ENCODE measurements at regions not wholly inside any gene's neighbourhood (a gene's known extent, or its start where the extent isn't known, plus 50 kb on each side); places are given as distances from the start of the nearest gene placed in this dataset.

- no peak for DNase-seq (ENCODE audit: low spot score in 2 of 2)
- Histone ChIP-seq H3K9me3 (no peaks in the 10 kb centered on the region), H3K4me3 (no peak overlapping the region), H3K36me3 (no peaks in the 10 kb centered on the region), H3K27me3 (no peaks in the 10 kb centered on the region), H3K4me1 (no peaks in the 10 kb centered on the region), H3K27ac (no peak overlapping the region)
- intact Hi-C loops (cut with DNase I): no loop called here
- TF ChIP-seq CTCF (IDR thresholded peaks at IDR 0.05): no peak
These were observed 380.4 kb upstream of the CCDC196 start for GRCh38 chr14:66105815-66106214.

- no peaks in the 10 kb centered on the region for H3K36me3 ChIP-seq
- no peaks in the 10 kb centered on the region for H3K27me3 ChIP-seq
- H3K27ac ChIP-seq: no peak overlapping the region
- H3K4me3 ChIP-seq: no peak overlapping the region
- no peak for DNase-seq (ENCODE audit: low spot score in 2 of 2)
- H3K9me3 ChIP-seq: no peaks in the 10 kb centered on the region
- no peak for TF ChIP-seq CTCF (IDR thresholded peaks at IDR 0.05)
- intact Hi-C loops (cut with DNase I): no loop called here
- no peaks in the 10 kb centered on the region for H3K4me1 ChIP-seq
These were observed 376.7 kb upstream of the CCDC196 start for GRCh38 chr14:66109426-66109825.

GRCh38 chr14:66111891-66112290, 374.3 kb upstream of the CCDC196 start:
- Histone ChIP-seq H3K4me3 (no peak overlapping the region), H3K9me3 (no peaks in the 10 kb centered on the region), H3K36me3 (no peaks in the 10 kb centered on the region), H3K4me1 (no peaks in the 10 kb centered on the region), H3K27me3 (no peaks in the 10 kb centered on the region), H3K27ac (no peak overlapping the region)
- DNase-seq (ENCODE audit: low spot score in 2 of 2): no peak
- intact Hi-C loops (cut with DNase I): no loop called here
- no peak for TF ChIP-seq CTCF (IDR thresholded peaks at IDR 0.05)

- Histone ChIP-seq H3K36me3 (no peaks in the 10 kb centered on the region), H3K27ac (no peak overlapping the region), H3K9me3 (no peaks in the 10 kb centered on the region), H3K4me1 (no peaks in the 10 kb centered on the region), H3K27me3 (no peaks in the 10 kb centered on the region), H3K4me3 (no peak overlapping the region)
- intact Hi-C loops (cut with DNase I): no loop called here
- TF ChIP-seq CTCF (IDR thresholded peaks at IDR 0.05): no peak
- no peak for DNase-seq (ENCODE audit: low spot score in 2 of 2)
These were observed 372.1 kb upstream of the CCDC196 start for GRCh38 chr14:66114071-66114470.

GRCh38 chr14:66115740-66116502, 370.2 kb upstream of the CCDC196 start:
- intact Hi-C loops (cut with DNase I): no loop called here
- no peak overlapping the region for H3K27ac ChIP-seq
- H3K9me3 ChIP-seq: no peaks in the 10 kb centered on the region
- H3K4me1 ChIP-seq: no peaks in the 10 kb centered on the region
- H3K27me3 ChIP-seq: no peaks in the 10 kb centered on the region
- no peak overlapping the region for H3K4me3 ChIP-seq
- DNase-seq (ENCODE audit: low spot score in 2 of 2): no peak
- no peak for TF ChIP-seq CTCF (IDR thresholded peaks at IDR 0.05)
- H3K36me3 ChIP-seq: no peaks in the 10 kb centered on the region

- no peak for DNase-seq (ENCODE audit: low spot score in 2 of 2)
- no peaks in the 10 kb centered on the region for H3K27me3 ChIP-seq
- no peaks in the 10 kb centered on the region for H3K4me1 ChIP-seq
- H3K9me3 ChIP-seq: no peaks in the 10 kb centered on the region
- no peak overlapping the region for H3K4me3 ChIP-seq
- H3K36me3 ChIP-seq: no peaks in the 10 kb centered on the region
- H3K27ac ChIP-seq: no peak overlapping the region
- intact Hi-C loops (cut with DNase I): no loop called here
- no peak for TF ChIP-seq CTCF (IDR thresholded peaks at IDR 0.05)
These were observed 369.4 kb upstream of the CCDC196 start for GRCh38 chr14:66116732-66117131.

Data from ascending aorta (tissue), 2 donors.